ENCODE measurements at regions not wholly inside any gene's neighbourhood (a gene's known extent, or its start where the extent isn't known, plus 50 kb on each side); places are given as distances from the start of the nearest gene placed in this dataset.
A peak's percentile ranks its signal among the peaks of the same experiment; 100 is the strongest.

- Histone ChIP-seq H3K27ac (no peak overlapping the region), H3K36me3 (no peaks in the 10 kb centered on the region), H3K4me3 (no peak overlapping the region), H3K9me3 (no peaks in the 10 kb centered on the region), H3K27me3 (no peaks in the 10 kb centered on the region), H3K4me1 (no peaks in the 10 kb centered on the region)
- ATAC-seq = no peak
- no peak for TF ChIP-seq POLR2A (IDR thresholded peaks at IDR 0.05)
- TF ChIP-seq, protein P1, sequence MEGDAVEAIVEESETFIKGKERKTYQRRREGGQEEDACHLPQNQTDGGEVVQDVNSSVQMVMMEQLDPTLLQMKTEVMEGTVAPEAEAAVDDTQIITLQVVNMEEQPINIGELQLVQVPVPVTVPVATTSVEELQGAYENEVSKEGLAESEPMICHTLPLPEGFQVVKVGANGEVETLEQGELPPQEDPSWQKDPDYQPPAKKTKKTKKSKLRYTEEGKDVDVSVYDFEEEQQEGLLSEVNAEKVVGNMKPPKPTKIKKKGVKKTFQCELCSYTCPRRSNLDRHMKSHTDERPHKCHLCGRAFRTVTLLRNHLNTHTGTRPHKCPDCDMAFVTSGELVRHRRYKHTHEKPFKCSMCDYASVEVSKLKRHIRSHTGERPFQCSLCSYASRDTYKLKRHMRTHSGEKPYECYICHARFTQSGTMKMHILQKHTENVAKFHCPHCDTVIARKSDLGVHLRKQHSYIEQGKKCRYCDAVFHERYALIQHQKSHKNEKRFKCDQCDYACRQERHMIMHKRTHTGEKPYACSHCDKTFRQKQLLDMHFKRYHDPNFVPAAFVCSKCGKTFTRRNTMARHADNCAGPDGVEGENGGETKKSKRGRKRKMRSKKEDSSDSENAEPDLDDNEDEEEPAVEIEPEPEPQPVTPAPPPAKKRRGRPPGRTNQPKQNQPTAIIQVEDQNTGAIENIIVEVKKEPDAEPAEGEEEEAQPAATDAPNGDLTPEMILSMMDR (IDR thresholded peaks at IDR 0.05) = peak in 3 of 4 donors; percentile 12 to 32 (median 18)
- intact Hi-C loops (cut with DNase I) = no loop called here
- no peak for DNase-seq
Measured at GRCh38 chr12:86914721-86915120, 658.5 kb upstream of the MGAT4C start.

DNA sequence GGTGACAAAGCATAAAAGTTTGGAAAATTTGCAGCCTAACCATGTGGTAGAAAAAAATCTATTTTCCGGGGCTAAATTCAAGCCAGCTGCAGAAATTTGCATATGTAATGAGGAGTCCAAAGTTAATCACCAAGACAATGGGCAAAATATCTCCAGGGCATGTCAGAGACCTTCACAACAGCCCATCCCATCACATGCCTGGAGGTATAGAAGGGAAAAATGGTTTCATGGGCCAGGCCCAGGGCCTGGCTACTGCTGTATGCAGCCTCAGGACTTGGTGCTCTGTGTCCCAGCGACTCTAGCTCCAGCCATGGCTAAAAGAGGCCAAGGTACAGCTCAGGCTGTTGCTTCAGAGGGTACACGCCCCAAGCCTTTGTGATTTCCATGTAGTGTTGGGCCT is 655.8 kb upstream of the MGAT4C start:
- Histone ChIP-seq H3K27ac (no peak overlapping the region), H3K9me3 (no peaks in the 10 kb centered on the region), H3K27me3 (no peaks in the 10 kb centered on the region), H3K36me3 (no peaks in the 10 kb centered on the region), H3K4me1 (no peaks in the 10 kb centered on the region), H3K4me3 (no peak overlapping the region)
- 81% methylated on average over 3 of the region's 3 CpGs for WGBS (ENCODE audit: insufficient coverage, low coverage, low lambda C conversion rate, missing lambda C conversion rate)
- intact Hi-C loops (cut with DNase I) = no loop called here
- no peak for TF ChIP-seq POLR2A (IDR thresholded peaks at IDR 0.05)
- TF ChIP-seq, protein P1 (IDR thresholded peaks at IDR 0.05) = no peak
- DNase-seq = no peak
- no peak for ATAC-seq

- ATAC-seq = no peak
- Histone ChIP-seq H3K27me3 (no peaks in the 10 kb centered on the region), H3K27ac (no peak overlapping the region), H3K9me3 (no peaks in the 10 kb centered on the region), H3K36me3 (no peaks in the 10 kb centered on the region), H3K4me3 (no peak overlapping the region), H3K4me1 (no peaks in the 10 kb centered on the region)
- WGBS (ENCODE audit: insufficient coverage, low coverage, low lambda C conversion rate, missing lambda C conversion rate) = 47% methylated on average over 1 of the region's 1 CpG
- intact Hi-C loops (cut with DNase I) = no loop called here
- no peak for DNase-seq
- TF ChIP-seq POLR2A (IDR thresholded peaks at IDR 0.05) = no peak
- TF ChIP-seq, protein P1 (IDR thresholded peaks at IDR 0.05) = no peak
Measured at GRCh38 chr12:86903159-86903558, 647.0 kb upstream of the MGAT4C start.

GRCh38 chr12:86860776-86861175 is 604.6 kb upstream of the MGAT4C start:
- Histone ChIP-seq H3K4me3 (no peak overlapping the region), H3K27me3 (no peaks in the 10 kb centered on the region), H3K27ac (no peak overlapping the region), H3K9me3 (no peaks in the 10 kb centered on the region), H3K4me1 (no peaks in the 10 kb centered on the region), H3K36me3 (no peaks in the 10 kb centered on the region)
- intact Hi-C loops (cut with DNase I) = no loop called here
- WGBS (ENCODE audit: insufficient coverage, low coverage, low lambda C conversion rate, missing lambda C conversion rate) = 59% methylated on average over 3 of the region's 3 CpGs
- no peak for DNase-seq
- no peak for ATAC-seq
- TF ChIP-seq POLR2A (IDR thresholded peaks at IDR 0.05) = no peak
- TF ChIP-seq, protein P1 (IDR thresholded peaks at IDR 0.05) = no peak

DNA sequence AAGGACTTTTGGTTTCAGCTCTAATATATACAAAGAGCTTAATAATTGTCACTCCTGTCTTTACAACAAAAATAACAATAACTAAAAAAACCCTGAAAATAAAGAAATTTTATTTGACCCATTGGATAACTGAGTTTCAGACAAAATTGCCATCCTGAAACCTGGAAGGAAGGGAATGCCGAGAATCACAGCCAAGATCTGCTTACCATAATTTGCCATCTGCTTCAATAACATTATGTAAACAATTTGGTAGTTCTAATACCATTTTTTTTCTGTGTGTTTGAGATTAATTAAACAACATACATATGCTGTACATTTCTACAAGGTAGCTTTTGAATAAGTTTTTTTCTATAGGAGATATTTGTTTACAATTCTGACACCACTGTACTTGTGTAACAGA is 596.3 kb upstream of the MGAT4C start:
- WGBS (ENCODE audit: insufficient coverage, low coverage, low lambda C conversion rate, missing lambda C conversion rate) = 63% methylated on average over 1 of the region's 1 CpG

More for the DNA sequence above, 596.3 kb upstream of the MGAT4C start:
- no peaks in the 10 kb centered on the region for H3K27me3 ChIP-seq
- DNase-seq = no peak
- no peak for TF ChIP-seq POLR2A (IDR thresholded peaks at IDR 0.05)
- TF ChIP-seq, protein P1 (IDR thresholded peaks at IDR 0.05) = no peak
- H3K4me3 ChIP-seq = no peak overlapping the region
- H3K27ac ChIP-seq = no peak overlapping the region
- H3K9me3 ChIP-seq = no peaks in the 10 kb centered on the region
- intact Hi-C loops (cut with DNase I) = no loop called here
- no peak for ATAC-seq
- no peaks in the 10 kb centered on the region for H3K36me3 ChIP-seq
- H3K4me1 ChIP-seq = no peaks in the 10 kb centered on the region
